T-helper 9 cell (primary cell): ENCODE measurements at regions not wholly inside any gene's neighbourhood (a gene's known extent, or its start where the extent isn't known, plus 50 kb on each side); places are given as distances from the start of the nearest gene placed in this dataset.

Experiments used
- DNase-seq: peaks from one replicate; pipeline ENCODE4 v3.0.0-alpha.2; 2020

- no peak for DNase-seq
Measured at GRCh38 chr1:8202182-8202905, 115.6 kb upstream of the SLC45A1 start.

- no peak for DNase-seq
Measured at GRCh38 chr1:8201331-8201861, 116.5 kb upstream of the SLC45A1 start.

- no peak for DNase-seq
Measured at GRCh38 chr1:8200317-8201115, 117.4 kb upstream of the SLC45A1 start.

GRCh38 chr1:8198522-8198921 lies 119.4 kb upstream of the SLC45A1 start:
- no peak for DNase-seq

GRCh38 chr1:8197493-8198282 lies 120.2 kb upstream of the SLC45A1 start:
- DNase-seq = no peak

GRCh38 chr1:8194481-8195227 lies 123.3 kb upstream of the SLC45A1 start:
- no peak for DNase-seq

- DNase-seq = no peak
Measured at GRCh38 chr1:8193840-8194406, 124.0 kb upstream of the SLC45A1 start.

- no peak for DNase-seq
Measured at GRCh38 chr1:8191474-8191873, 126.4 kb upstream of the SLC45A1 start.

- DNase-seq = no peak
Measured at GRCh38 chr1:8189931-8190483, 127.9 kb upstream of the SLC45A1 start.

- DNase-seq = no peak
Measured at GRCh38 chr1:8185400-8185799, 132.5 kb upstream of the SLC45A1 start.

GRCh38 chr1:8184301-8184700 lies 133.6 kb upstream of the SLC45A1 start:
- DNase-seq = no peak

GRCh38 chr1:8182034-8182761 lies 135.7 kb upstream of the SLC45A1 start:
- no peak for DNase-seq

GRCh38 chr1:8179132-8179793 lies 138.7 kb upstream of the SLC45A1 start:
- no peak for DNase-seq

- DNase-seq = no peak
Measured at GRCh38 chr1:8176279-8176678, 141.6 kb upstream of the SLC45A1 start.

- no peak for DNase-seq
Measured at GRCh38 chr1:8174807-8175206, 143.1 kb upstream of the SLC45A1 start.

GRCh38 chr1:8171751-8172464 lies 145.8 kb upstream of the ERRFI1 start:
- DNase-seq = no peak

- DNase-seq = no peak
Measured at GRCh38 chr1:8170059-8170835, 144.1 kb upstream of the ERRFI1 start.

- DNase-seq = peak; percentile 22
Measured at GRCh38 chr1:8169364-8170058, 143.4 kb upstream of the ERRFI1 start.
